DND-41 (cell line): ENCODE measurements at regions not wholly inside any gene's neighbourhood (a gene's known extent, or its start where the extent isn't known, plus 50 kb on each side); places are given as distances from the start of the nearest gene placed in this dataset.

Experiments
- ATAC-seq: fragments of 200-7000 bp; cut with Tn5 transposase; 3 replicates; pipeline ENCODE4 v1.9.1; 2021; ENCODE audit warnings: low read depth; ENCODE audit not compliant: insufficient read depth
- DNase-seq: peaks from one replicate; pipeline ENCODE4 v3.0.0-alpha.2; 2020
- H2AFZ ChIP-seq: 2 replicates; pipeline ENCODE4 v1.6.0; 2012; ENCODE audit warnings: low read depth, low read length
- H3K27ac ChIP-seq: 2 replicates; pipeline ENCODE4 v1.5.1; 2012; ENCODE audit warnings: low read length, inconsistent platforms
- H3K27me3 ChIP-seq: fragments of 200-600 bp; sonication (generic); 2 replicates; pipeline ENCODE4 v1.6.0; 2012; ENCODE audit warnings: low read length, mild to moderate bottlenecking, inconsistent platforms; ENCODE audit not compliant: insufficient read depth, poor library complexity
- H3K36me3 ChIP-seq: 2 replicates; pipeline ENCODE4 v1.5.1; 2012; ENCODE audit warnings: low read length, inconsistent platforms; ENCODE audit not compliant: insufficient read depth
- H3K4me1 ChIP-seq: 2 replicates; pipeline ENCODE4 v1.5.1; 2012; ENCODE audit warnings: mild to moderate bottlenecking, low read length; ENCODE audit not compliant: insufficient read depth
- H3K4me2 ChIP-seq: 2 replicates; pipeline ENCODE4 v1.6.0; 2012; ENCODE audit warnings: mild to moderate bottlenecking, moderate library complexity, low read length, inconsistent platforms; ENCODE audit not compliant: insufficient read depth
- H3K4me3 ChIP-seq, 2 experiments: fragments of 200-600 bp in 1 of 2; shearing (Covaris generic) in 1 of 2; 2 replicates each; pipeline ENCODE4 v1.5.1; 2012 to 2016; ENCODE audit warnings: inconsistent platforms in 2 of 2, low read length in 2 of 2, mild to moderate bottlenecking in 2 of 2, low read depth in 1 of 2, moderate library complexity in 1 of 2
- H3K79me2 ChIP-seq: 2 replicates; pipeline ENCODE4 v1.6.0; 2012; ENCODE audit warnings: low read length, inconsistent platforms; ENCODE audit not compliant: insufficient read depth
- H3K9ac ChIP-seq: 2 replicates; pipeline ENCODE4 v1.6.0; 2012; ENCODE audit warnings: low read depth, mild to moderate bottlenecking, inconsistent platforms, low read length, moderate library complexity
- H3K9me3 ChIP-seq: 2 replicates; pipeline ENCODE4 v1.5.1; 2012; ENCODE audit warnings: low read length, moderate library complexity, mild to moderate bottlenecking, inconsistent platforms; ENCODE audit not compliant: insufficient read depth, severe bottlenecking
- H4K20me1 ChIP-seq: 2 replicates; pipeline ENCODE4 v1.6.0; 2012; ENCODE audit warnings: low read length; ENCODE audit not compliant: insufficient read depth
- EZH2 ChIP-seq: IDR thresholded peaks from 3 replicates; pipeline ENCODE4 v1.6.1; 2012; ENCODE audit warnings: borderline replicate concordance, low read depth, mild to moderate bottlenecking, moderate library complexity, low read length, inconsistent platforms; ENCODE audit not compliant: severe bottlenecking
- TF ChIP-seq, protein P1 (sequence below): IDR thresholded peaks from 2 replicates; pipeline ENCODE4 v1.5.1; 2012; ENCODE audit warnings: borderline replicate concordance, low read length, moderate library complexity, mild to moderate bottlenecking; ENCODE audit not compliant: poor library complexity, severe bottlenecking; ENCODE audit errors: extremely low read depth

GRCh38 chr2:55118643-55119083, 68.4 kb upstream of the RTN4 start:
- H3K27ac ChIP-seq = no peak overlapping the region

GRCh38 chr2:55116966-55117365, 66.7 kb upstream of the RTN4 start:
- ATAC-seq = no peak
- H3K4me2 ChIP-seq = no peak overlapping the region
- TF ChIP-seq EZH2 = no peak
- TF ChIP-seq, protein P1, sequence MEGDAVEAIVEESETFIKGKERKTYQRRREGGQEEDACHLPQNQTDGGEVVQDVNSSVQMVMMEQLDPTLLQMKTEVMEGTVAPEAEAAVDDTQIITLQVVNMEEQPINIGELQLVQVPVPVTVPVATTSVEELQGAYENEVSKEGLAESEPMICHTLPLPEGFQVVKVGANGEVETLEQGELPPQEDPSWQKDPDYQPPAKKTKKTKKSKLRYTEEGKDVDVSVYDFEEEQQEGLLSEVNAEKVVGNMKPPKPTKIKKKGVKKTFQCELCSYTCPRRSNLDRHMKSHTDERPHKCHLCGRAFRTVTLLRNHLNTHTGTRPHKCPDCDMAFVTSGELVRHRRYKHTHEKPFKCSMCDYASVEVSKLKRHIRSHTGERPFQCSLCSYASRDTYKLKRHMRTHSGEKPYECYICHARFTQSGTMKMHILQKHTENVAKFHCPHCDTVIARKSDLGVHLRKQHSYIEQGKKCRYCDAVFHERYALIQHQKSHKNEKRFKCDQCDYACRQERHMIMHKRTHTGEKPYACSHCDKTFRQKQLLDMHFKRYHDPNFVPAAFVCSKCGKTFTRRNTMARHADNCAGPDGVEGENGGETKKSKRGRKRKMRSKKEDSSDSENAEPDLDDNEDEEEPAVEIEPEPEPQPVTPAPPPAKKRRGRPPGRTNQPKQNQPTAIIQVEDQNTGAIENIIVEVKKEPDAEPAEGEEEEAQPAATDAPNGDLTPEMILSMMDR = no peak
- H4K20me1 ChIP-seq = no peaks in the 10 kb centered on the region
- H3K9ac ChIP-seq = no peak overlapping the region
- H3K27me3 ChIP-seq = no peaks in the 10 kb centered on the region
- H3K4me3 ChIP-seq = no peak overlapping the region
- H3K9me3 ChIP-seq = no peaks in the 10 kb centered on the region
- DNase-seq = no peak
- no peak overlapping the region for H3K27ac ChIP-seq
- H3K79me2 ChIP-seq = no peaks in the 10 kb centered on the region
- peaks cover 3% of the 10 kb centered on the region for H3K4me1 ChIP-seq
- no peaks in the 10 kb centered on the region for H3K36me3 ChIP-seq
- no peak overlapping the region for H2AFZ ChIP-seq

More at GRCh38 chr2:55118643-55119083, 68.4 kb upstream of the RTN4 start:
- H3K4me1 ChIP-seq = no peaks in the 10 kb centered on the region
- ATAC-seq = no peak
- H3K27me3 ChIP-seq = no peaks in the 10 kb centered on the region
- no peak overlapping the region for H3K9ac ChIP-seq
- H2AFZ ChIP-seq = no peak overlapping the region
- H4K20me1 ChIP-seq = no peaks in the 10 kb centered on the region
- H3K36me3 ChIP-seq = no peaks in the 10 kb centered on the region
- H3K4me3 ChIP-seq = no peak overlapping the region
- no peak for DNase-seq
- TF ChIP-seq, protein P1 = no peak
- TF ChIP-seq EZH2 = no peak
- no peaks in the 10 kb centered on the region for H3K9me3 ChIP-seq
- no peak overlapping the region for H3K4me2 ChIP-seq
- H3K79me2 ChIP-seq = no peaks in the 10 kb centered on the region

DNA sequence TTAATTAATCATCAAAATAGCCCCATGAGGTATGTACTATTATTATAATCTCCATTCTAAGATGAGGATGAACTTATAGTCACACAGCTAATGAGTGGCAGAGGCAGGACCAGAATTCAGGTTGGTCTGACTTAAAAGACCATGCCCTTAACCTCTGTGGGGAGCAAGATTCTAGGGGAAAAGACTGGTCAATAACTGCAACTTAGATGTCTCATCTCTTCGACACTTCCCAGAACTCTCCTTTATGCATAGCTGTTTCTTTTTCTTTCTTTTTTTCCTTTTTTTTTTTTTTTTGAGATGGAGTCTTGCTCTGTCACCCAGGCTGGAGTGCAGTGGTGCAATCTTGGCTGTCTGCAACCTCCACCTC, 66.3 kb upstream of the RTN4 start:
- H3K36me3 ChIP-seq = no peaks in the 10 kb centered on the region
- H3K4me1 ChIP-seq = peaks cover 6% of the 10 kb centered on the region
- DNase-seq (no peak), ATAC-seq (no peak)
- H3K27ac ChIP-seq = no peak overlapping the region
- no peak overlapping the region for H3K4me2 ChIP-seq
- no peaks in the 10 kb centered on the region for H3K9me3 ChIP-seq
- no peak overlapping the region for H2AFZ ChIP-seq
- H3K27me3 ChIP-seq = no peaks in the 10 kb centered on the region
- H3K9ac ChIP-seq = no peak overlapping the region
- no peak overlapping the region for H3K4me3 ChIP-seq
- H4K20me1 ChIP-seq = no peaks in the 10 kb centered on the region
- TF ChIP-seq EZH2 = no peak
- TF ChIP-seq, protein P1 = no peak
- no peaks in the 10 kb centered on the region for H3K79me2 ChIP-seq
